ENCODE measurements at regions not wholly inside any gene's neighbourhood (a gene's known extent, or its start where the extent isn't known, plus 50 kb on each side); places are given as distances from the start of the nearest gene placed in this dataset.

DNA sequence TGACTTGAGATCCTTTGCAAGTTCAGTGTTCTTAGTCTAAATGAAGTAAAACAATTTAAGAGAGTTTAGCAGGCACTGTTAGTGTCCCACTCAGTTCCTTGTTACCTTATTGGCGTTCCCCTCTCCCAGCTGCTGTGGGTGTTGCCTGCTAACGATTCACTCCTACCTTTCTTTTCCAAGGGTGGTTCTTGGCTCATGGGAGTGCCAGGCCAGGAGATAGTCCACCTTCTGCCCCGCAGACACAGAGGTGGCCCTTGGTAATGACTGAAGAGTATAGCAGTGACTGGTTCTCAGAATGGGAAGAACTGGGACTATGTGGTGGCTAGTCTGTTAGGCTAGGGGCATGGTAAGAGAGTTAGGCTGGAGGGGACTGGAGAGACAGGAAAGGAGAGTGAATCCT is 240.4 kb downstream of the EDEM1 start:
- CTCF ChIA-PET: no interaction called here
- no peaks in the 10 kb centered on the region for H3K36me3 Mint-ChIP-seq (ENCODE audit: low read depth)

DNA sequence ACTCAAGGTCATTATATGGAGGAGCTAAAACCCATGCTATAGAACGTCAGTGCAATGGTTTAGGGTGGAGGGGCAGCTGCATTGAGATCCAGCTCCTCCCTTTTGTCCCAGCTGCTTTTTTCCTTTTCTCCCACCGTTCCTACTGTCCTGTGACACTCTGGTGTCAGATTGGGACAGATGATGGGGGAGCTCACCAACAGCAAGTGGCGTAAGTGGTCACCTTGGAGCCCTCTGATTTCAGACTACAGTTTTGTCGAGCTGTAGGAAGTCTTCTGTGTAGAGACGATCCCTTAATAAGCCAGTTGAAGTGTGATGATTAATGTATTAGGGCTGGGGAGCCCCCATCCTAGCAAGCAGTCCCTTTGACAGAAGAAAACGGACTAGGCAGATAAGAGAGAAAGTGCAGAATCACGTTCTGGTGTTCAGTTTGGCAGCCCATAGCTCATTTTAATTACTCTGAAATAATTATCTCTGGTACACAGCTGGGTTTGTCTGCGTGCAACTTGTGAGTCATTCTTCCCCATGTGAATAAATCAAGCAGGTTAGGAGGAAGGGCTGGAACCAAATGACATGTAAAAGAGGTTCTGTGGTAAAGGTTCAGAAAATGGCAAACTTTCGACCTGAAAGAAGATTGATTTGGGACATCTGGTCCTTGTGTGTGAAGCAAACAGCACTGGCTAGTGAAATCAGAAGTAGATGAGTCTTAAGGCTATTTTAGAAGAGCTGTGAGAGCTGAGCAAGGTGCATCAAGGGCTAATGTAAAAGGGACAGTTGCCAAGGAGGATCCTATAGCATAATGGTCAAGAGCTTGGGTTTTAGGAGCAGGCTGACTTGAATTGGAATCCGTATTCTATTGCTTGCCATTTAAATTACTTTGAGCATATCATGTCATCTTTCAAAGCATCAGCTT is 241.4 kb downstream of the EDEM1 start:
- ChIA-PET POLR2A (no interaction called here), CTCF (interaction anchor here (1.5 kb wide), 1 partner anchor 15 kb away, joined by 5 read pairs; no protein-coding TSS in a partner anchor)
- no peaks in the 10 kb centered on the region for H3K36me3 Mint-ChIP-seq (ENCODE audit: low read depth)
- H3K9me3 Mint-ChIP-seq: no peaks in the 10 kb centered on the region
- H3K4me1 Mint-ChIP-seq: peaks cover 5% of the 10 kb centered on the region
- H3K4me3 Mint-ChIP-seq: no peak overlapping the region
- no peak for DNase-seq
- H3K27ac Mint-ChIP-seq: no peak overlapping the region
- peaks cover 4% of the 10 kb centered on the region for H3K27me3 Mint-ChIP-seq

More for the DNA sequence above, 240.4 kb downstream of the EDEM1 start:
- POLR2A ChIA-PET: no interaction called here
- Mint-ChIP-seq H3K27ac (no peak overlapping the region), H3K4me3 (no peak overlapping the region), H3K27me3 (peaks cover 4% of the 10 kb centered on the region), H3K9me3 (no peaks in the 10 kb centered on the region), H3K4me1 (peaks cover 5% of the 10 kb centered on the region)
- DNase-seq: no peak

DNA sequence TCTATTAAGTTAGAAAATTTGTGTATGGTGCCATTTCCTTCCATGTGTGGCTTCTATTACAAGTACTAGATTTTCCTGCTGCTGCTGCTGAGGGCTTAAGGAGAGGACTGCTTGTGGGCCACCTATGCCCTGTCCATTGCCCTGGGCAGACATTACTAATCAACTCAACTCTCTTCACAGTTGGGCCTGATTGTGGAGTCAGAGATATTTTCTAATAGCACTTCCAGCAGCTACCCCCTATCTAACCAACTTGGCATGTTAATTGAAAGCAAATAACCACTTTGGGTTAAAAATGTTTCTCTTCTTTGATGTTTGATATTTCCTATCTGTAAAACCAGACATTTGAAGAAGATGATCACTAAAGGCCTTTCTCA is 242.0 kb downstream of the EDEM1 start:
- H3K27ac Mint-ChIP-seq: no peak overlapping the region
- ChIA-PET POLR2A (no interaction called here), CTCF (interaction anchor here (1.5 kb wide), 1 partner anchor 16 kb away, joined by 5 read pairs; no protein-coding TSS in a partner anchor)
- H3K4me3 Mint-ChIP-seq: no peak overlapping the region
- H3K27me3 Mint-ChIP-seq: peaks cover 6% of the 10 kb centered on the region
- peaks cover 5% of the 10 kb centered on the region for H3K4me1 Mint-ChIP-seq
- no peaks in the 10 kb centered on the region for H3K36me3 Mint-ChIP-seq (ENCODE audit: low read depth)
- DNase-seq: no peak
- H3K9me3 Mint-ChIP-seq: no peaks in the 10 kb centered on the region

DNA sequence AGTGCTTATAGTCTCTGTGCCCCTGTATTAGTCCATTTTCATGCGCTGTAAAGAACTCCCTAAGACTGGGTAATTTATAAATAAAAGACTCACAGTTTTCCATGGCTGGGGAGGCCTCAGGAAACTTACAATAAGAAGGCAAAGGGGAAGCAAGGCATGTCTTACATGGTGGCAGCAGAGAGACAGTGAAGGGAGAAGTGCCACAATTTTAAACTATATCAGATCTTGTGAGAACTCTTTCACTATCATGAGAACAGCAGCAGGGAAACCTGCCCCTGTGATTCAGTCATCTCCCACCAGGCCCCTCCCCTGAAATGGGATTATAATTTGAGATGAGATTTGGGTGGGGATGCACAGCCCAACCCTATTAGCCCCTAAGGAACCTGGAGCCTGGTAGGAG is 243.2 kb downstream of the EDEM1 start:
- no peak for DNase-seq
- peaks cover 6% of the 10 kb centered on the region for H3K27me3 Mint-ChIP-seq
- H3K36me3 Mint-ChIP-seq (ENCODE audit: low read depth): no peaks in the 10 kb centered on the region
- H3K27ac Mint-ChIP-seq: no peak overlapping the region
- CTCF ChIA-PET: no interaction called here
- no peaks in the 10 kb centered on the region for H3K9me3 Mint-ChIP-seq
- H3K4me3 Mint-ChIP-seq: no peak overlapping the region
- peaks cover 5% of the 10 kb centered on the region for H3K4me1 Mint-ChIP-seq
- POLR2A ChIA-PET: no interaction called here

GRCh38 chr3:5431146-5431545 is 243.6 kb downstream of the EDEM1 start:
- no peaks in the 10 kb centered on the region for H3K36me3 Mint-ChIP-seq (ENCODE audit: low read depth)
- POLR2A ChIA-PET: no interaction called here
- peaks cover 6% of the 10 kb centered on the region for H3K27me3 Mint-ChIP-seq
- H3K4me1 Mint-ChIP-seq: peaks cover 4% of the 10 kb centered on the region
- no peaks in the 10 kb centered on the region for H3K9me3 Mint-ChIP-seq
- H3K27ac Mint-ChIP-seq: no peak overlapping the region
- no peak for DNase-seq
- CTCF ChIA-PET: no interaction called here
- H3K4me3 Mint-ChIP-seq: no peak overlapping the region

DNA sequence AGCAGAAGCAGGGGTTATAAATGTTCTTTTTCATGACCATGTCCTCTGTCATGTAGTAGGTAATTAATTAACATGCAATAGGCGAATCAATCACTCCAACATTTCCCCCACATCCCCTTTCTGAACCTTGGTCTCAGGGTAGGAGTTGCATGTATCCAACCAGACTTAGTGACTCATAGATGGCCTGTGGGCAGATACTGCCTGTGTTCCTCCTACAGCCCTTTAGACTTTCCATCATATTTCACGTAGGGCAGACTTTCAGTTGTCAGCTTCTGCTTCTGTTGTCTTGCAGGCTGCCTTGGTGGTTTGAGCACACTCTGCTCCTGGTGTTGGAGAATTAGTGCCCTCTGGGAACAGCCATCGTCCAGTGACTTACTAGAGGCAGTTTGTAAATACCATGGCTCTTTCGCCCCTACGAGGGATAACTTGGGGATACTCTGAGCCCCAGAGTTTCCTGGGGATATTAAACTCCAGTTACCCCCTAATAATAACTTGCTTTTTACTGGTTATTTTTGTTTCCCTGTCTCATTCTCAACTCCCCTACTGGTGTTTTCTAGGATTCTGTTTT is 244.4 kb downstream of the EDEM1 start:
- H3K9me3 Mint-ChIP-seq: no peaks in the 10 kb centered on the region
- H3K4me1 Mint-ChIP-seq: peaks cover 2% of the 10 kb centered on the region
- no peak overlapping the region for H3K4me3 Mint-ChIP-seq
- POLR2A ChIA-PET: no interaction called here
- peaks cover 2% of the 10 kb centered on the region for H3K27me3 Mint-ChIP-seq
- DNase-seq: no peak
- H3K27ac Mint-ChIP-seq: no peak overlapping the region
- CTCF ChIA-PET: interaction anchor here (0.5 kb wide), 1 partner anchor 62 kb away, joined by 4 read pairs; no protein-coding TSS in a partner anchor
- H3K36me3 Mint-ChIP-seq (ENCODE audit: low read depth): no peaks in the 10 kb centered on the region

- H3K36me3 Mint-ChIP-seq (ENCODE audit: low read depth): no peaks in the 10 kb centered on the region
- ChIA-PET CTCF (no interaction called here), POLR2A (no interaction called here)
- H3K27ac Mint-ChIP-seq: no peak overlapping the region
- DNase-seq: no peak
- no peaks in the 10 kb centered on the region for H3K9me3 Mint-ChIP-seq
- peaks cover 2% of the 10 kb centered on the region for H3K27me3 Mint-ChIP-seq
- no peak overlapping the region for H3K4me3 Mint-ChIP-seq
- no peaks in the 10 kb centered on the region for H3K4me1 Mint-ChIP-seq
Observed at GRCh38 chr3:5437296-5437782, 249.8 kb downstream of the EDEM1 start.

GRCh38 chr3:5437783-5438323 is 250.3 kb downstream of the EDEM1 start:
- ChIA-PET POLR2A (no interaction called here), CTCF (no interaction called here)
- Mint-ChIP-seq H3K27ac (no peak overlapping the region), H3K27me3 (peaks cover 2% of the 10 kb centered on the region), H3K9me3 (no peaks in the 10 kb centered on the region), H3K36me3 (ENCODE audit: low read depth) (no peaks in the 10 kb centered on the region), H3K4me3 (no peak overlapping the region), H3K4me1 (no peaks in the 10 kb centered on the region)
- DNase-seq: no peak

DNA sequence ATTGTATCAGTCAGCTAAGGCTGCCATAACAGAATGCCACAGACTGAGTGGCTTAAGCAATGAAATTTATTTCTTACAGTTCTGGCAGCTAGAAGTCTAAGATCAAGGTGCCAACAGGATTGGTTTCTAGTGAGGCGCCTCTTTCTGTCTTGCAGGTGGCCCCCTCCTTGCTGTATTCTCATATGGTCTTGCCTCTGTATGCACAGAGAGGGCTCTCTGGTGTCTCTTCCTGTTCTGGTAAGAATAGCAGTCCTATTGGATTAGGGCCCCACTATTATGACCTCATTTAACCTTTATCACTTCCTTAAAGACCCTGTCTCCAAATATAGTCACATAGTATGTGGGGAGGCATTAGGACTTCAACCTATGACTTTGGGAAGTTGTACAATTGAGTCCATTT is 253.9 kb downstream of the EDEM1 start:
- Mint-ChIP-seq H3K36me3 (ENCODE audit: low read depth) (no peaks in the 10 kb centered on the region), H3K27ac (no peak overlapping the region), H3K4me3 (no peak overlapping the region), H3K4me1 (no peaks in the 10 kb centered on the region), H3K27me3 (peaks cover 4% of the 10 kb centered on the region), H3K9me3 (no peaks in the 10 kb centered on the region)
- CTCF ChIA-PET: no interaction called here
- DNase-seq: no peak
- POLR2A ChIA-PET: no interaction called here

- POLR2A ChIA-PET: no interaction called here
- no peak for DNase-seq
- Mint-ChIP-seq H3K4me3 (no peak overlapping the region), H3K27me3 (peaks cover 4% of the 10 kb centered on the region), H3K27ac (no peak overlapping the region), H3K36me3 (ENCODE audit: low read depth) (no peaks in the 10 kb centered on the region), H3K9me3 (no peaks in the 10 kb centered on the region), H3K4me1 (no peaks in the 10 kb centered on the region)
- CTCF ChIA-PET: no interaction called here
Observed at GRCh38 chr3:5442106-5442785, 254.7 kb downstream of the EDEM1 start.

DNA sequence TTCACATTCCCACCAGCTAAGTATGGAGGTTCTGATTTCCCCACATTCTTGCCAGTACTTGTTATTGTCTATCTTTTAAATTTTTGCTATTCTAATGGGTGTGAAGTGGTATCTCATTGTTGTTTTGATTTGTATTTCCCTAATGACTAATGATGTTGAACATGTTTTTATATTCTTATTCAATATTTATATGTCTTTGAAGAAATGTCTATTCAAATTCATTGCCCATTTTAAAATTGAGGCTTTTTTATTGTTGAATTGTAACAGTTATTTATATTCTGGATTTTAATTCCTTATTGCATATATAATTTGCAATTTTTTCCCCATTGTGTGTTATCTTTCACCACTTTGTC is 255.3 kb downstream of the EDEM1 start:
- H3K4me1 Mint-ChIP-seq: no peaks in the 10 kb centered on the region

GRCh38 chr3:5444253-5444652 is 256.7 kb downstream of the EDEM1 start:
- peaks cover 4% of the 10 kb centered on the region for H3K27me3 Mint-ChIP-seq
- no peak overlapping the region for H3K4me3 Mint-ChIP-seq
- H3K36me3 Mint-ChIP-seq (ENCODE audit: low read depth): no peaks in the 10 kb centered on the region
- POLR2A ChIA-PET: no interaction called here
- no peaks in the 10 kb centered on the region for H3K9me3 Mint-ChIP-seq
- H3K27ac Mint-ChIP-seq: no peak overlapping the region
- CTCF ChIA-PET: no interaction called here
- no peak for DNase-seq
- no peaks in the 10 kb centered on the region for H3K4me1 Mint-ChIP-seq

More for the DNA sequence above, 255.3 kb downstream of the EDEM1 start:
- Mint-ChIP-seq H3K36me3 (ENCODE audit: low read depth) (no peaks in the 10 kb centered on the region), H3K4me3 (no peak overlapping the region), H3K27ac (no peak overlapping the region), H3K9me3 (no peaks in the 10 kb centered on the region), H3K27me3 (peaks cover 4% of the 10 kb centered on the region)
- no peak for DNase-seq
- ChIA-PET POLR2A (no interaction called here), CTCF (no interaction called here)

GRCh38 chr3:5445676-5446201 is 258.2 kb downstream of the EDEM1 start:
- Mint-ChIP-seq H3K27me3 (peaks cover 4% of the 10 kb centered on the region), H3K4me3 (no peak overlapping the region), H3K4me1 (no peaks in the 10 kb centered on the region), H3K27ac (no peak overlapping the region), H3K9me3 (no peaks in the 10 kb centered on the region), H3K36me3 (ENCODE audit: low read depth) (no peaks in the 10 kb centered on the region)
- POLR2A ChIA-PET: no interaction called here
- DNase-seq: no peak
- CTCF ChIA-PET: no interaction called here
